ENCODE measurements at regions not wholly inside any gene's neighbourhood (a gene's known extent, or its start where the extent isn't known, plus 50 kb on each side); places are given as distances from the start of the nearest gene placed in this dataset.
A peak's percentile ranks its signal among the peaks of the same experiment; 100 is the strongest.

- Histone ChIP-seq H3K27ac (no peak overlapping the region), H3K4me1 (replicated peaks in 1 of 2) (no peaks in the 10 kb centered on the region), H3K4me3 (no peak overlapping the region)
- 20 to 71% (median 50%) methylated on average over 1 to 3 of the region's 3 CpGs; no CpG with 5 or more reads in 3 of the 10 experiments for WGBS, 10 experiments
- peak in 7 of 8 experiments; percentile 45 to 89 (median 78) for ATAC-seq (replicated peaks in 6 of 8)
- in situ Hi-C loops (cut with MboI; ENCODE audit: low pct_unique_long_range_greater_than_20kb in 2 of 9, low sequenced_read_pairs in 9 of 9, unreplicated experiment in 9 of 9), result no loop called here
Measured at GRCh38 chr1:119565131-119565772, 58.2 kb downstream of the HSD3B1 start.

GRCh38 chr1:119569095-119569494, 62.1 kb downstream of the HSD3B1 start:
- Histone ChIP-seq H3K27ac (no peak overlapping the region), H3K4me3 (no peak overlapping the region), H3K4me1 (replicated peaks in 1 of 2) (no peaks in the 10 kb centered on the region)
- WGBS, 10 experiments, result 33 to 100% methylated on average over 1 of the region's 1 CpG; no CpG with 5 or more reads in 8 of the 10 experiments
- in situ Hi-C loops (cut with MboI; ENCODE audit: low pct_unique_long_range_greater_than_20kb in 2 of 9, low sequenced_read_pairs in 9 of 9, unreplicated experiment in 9 of 9), result no loop called here
- ATAC-seq (replicated peaks in 6 of 8), result peak in 3 of 8 experiments; percentile 17 to 27 (median 24)

All from motor neuron (in vitro differentiated cells).